ENCODE measurements at regions not wholly inside any gene's neighbourhood (a gene's known extent, or its start where the extent isn't known, plus 50 kb on each side); places are given as distances from the start of the nearest gene placed in this dataset.

GRCh38 chr13:54301085-54301484 lies 1272.5 kb downstream of the OLFM4 start:
- TF ChIP-seq CTCF (IDR thresholded peaks at IDR 0.05) (no peak), POLR2A (IDR thresholded peaks at IDR 0.05) (no peak)
- no peaks in the 10 kb centered on the region for H3K27me3 ChIP-seq
- DNase-seq: no peak
- H3K27ac ChIP-seq: no peak overlapping the region
- H3K36me3 ChIP-seq: no peaks in the 10 kb centered on the region
- H3K4me3 ChIP-seq: no peak overlapping the region
- H3K4me1 ChIP-seq: no peaks in the 10 kb centered on the region
- no peaks in the 10 kb centered on the region for H3K9me3 ChIP-seq

GRCh38 chr13:54305377-54305776 lies 1276.8 kb downstream of the OLFM4 start:
- H3K9me3 ChIP-seq: no peaks in the 10 kb centered on the region
- DNase-seq: no peak
- H3K36me3 ChIP-seq: no peaks in the 10 kb centered on the region
- no peaks in the 10 kb centered on the region for H3K4me1 ChIP-seq
- no peaks in the 10 kb centered on the region for H3K27me3 ChIP-seq
- TF ChIP-seq CTCF (IDR thresholded peaks at IDR 0.05) (no peak), POLR2A (IDR thresholded peaks at IDR 0.05) (no peak)
- H3K27ac ChIP-seq: no peak overlapping the region
- H3K4me3 ChIP-seq: no peak overlapping the region

- TF ChIP-seq CTCF (IDR thresholded peaks at IDR 0.05) (no peak), POLR2A (IDR thresholded peaks at IDR 0.05) (no peak)
Observed at GRCh38 chr13:54312885-54313284, 1284.3 kb downstream of the OLFM4 start.

GRCh38 chr13:54317722-54318121 lies 1289.1 kb downstream of the OLFM4 start:
- TF ChIP-seq CTCF (IDR thresholded peaks at IDR 0.05) (no peak), POLR2A (IDR thresholded peaks at IDR 0.05) (no peak)
- no peak overlapping the region for H3K27ac ChIP-seq
- no peaks in the 10 kb centered on the region for H3K27me3 ChIP-seq
- H3K9me3 ChIP-seq: peaks cover 0 to 5% (median 0%) of the 10 kb centered on the region in 4 donors
- H3K4me1 ChIP-seq: no peaks in the 10 kb centered on the region
- no peak overlapping the region for H3K4me3 ChIP-seq
- no peak for DNase-seq
- no peaks in the 10 kb centered on the region for H3K36me3 ChIP-seq

More at GRCh38 chr13:54312885-54313284, 1284.3 kb downstream of the OLFM4 start:
- DNase-seq: no peak
- H3K27me3 ChIP-seq: no peaks in the 10 kb centered on the region
- H3K9me3 ChIP-seq: peaks cover 0 to 5% (median 0%) of the 10 kb centered on the region in 4 donors
- H3K36me3 ChIP-seq: no peaks in the 10 kb centered on the region
- no peak overlapping the region for H3K27ac ChIP-seq
- no peaks in the 10 kb centered on the region for H3K4me1 ChIP-seq
- no peak overlapping the region for H3K4me3 ChIP-seq

GRCh38 chr13:54337540-54337939 lies 1308.9 kb downstream of the OLFM4 start:
- DNase-seq: no peak
- H3K27me3 ChIP-seq: no peaks in the 10 kb centered on the region

More at GRCh38 chr13:54337540-54337939, 1308.9 kb downstream of the OLFM4 start:
- no peak overlapping the region for H3K27ac ChIP-seq
- H3K4me1 ChIP-seq: no peaks in the 10 kb centered on the region
- H3K4me3 ChIP-seq: no peak overlapping the region
- TF ChIP-seq CTCF (IDR thresholded peaks at IDR 0.05) (no peak), POLR2A (IDR thresholded peaks at IDR 0.05) (no peak)
- H3K9me3 ChIP-seq: no peaks in the 10 kb centered on the region
- H3K36me3 ChIP-seq: no peaks in the 10 kb centered on the region

All from Peyer's patch (tissue), 4 donors.